Ovary (tissue), 7 donors: ENCODE measurements at regions not wholly inside any gene's neighbourhood (a gene's known extent, or its start where the extent isn't known, plus 50 kb on each side); places are given as distances from the start of the nearest gene placed in this dataset.

Source experiments
- DNase-seq, 5 donors: peaks; one replicate each; pipeline ENCODE4 v3.0.0-alpha.2; 2019 to 2020
- H3K27ac ChIP-seq, 2 donors: fragments of 200-600 bp; one replicate each; pipeline versions ENCODE4 v1.5.1 to v1.8.0; 2019 to 2022
- H3K27me3 ChIP-seq: fragments of 200-600 bp; one replicate; pipeline ENCODE4 v1.8.0; 2022
- H3K36me3 ChIP-seq: fragments of 200-600 bp; sonication (generic); one replicate; pipeline ENCODE4 v1.5.1; 2019
- H3K4me1 ChIP-seq: one replicate; pipeline ENCODE4 v1.8.1; 2013; ENCODE audit warnings: mild to moderate bottlenecking, moderate library complexity; ENCODE audit not compliant: insufficient read depth
- H3K4me3 ChIP-seq: fragments of 200-600 bp; sonication (generic); one replicate; pipeline ENCODE4 v1.5.1; 2017
- H3K9me3 ChIP-seq, 2 donors: fragments of 200-600 bp in 1 of 2; sonication (generic) in 1 of 2; one replicate each; pipeline versions ENCODE4 v1.5.1 to v1.8.1; 2013 to 2019; ENCODE audit warnings: mild to moderate bottlenecking in 1 of 2, moderate library complexity in 1 of 2
- CTCF ChIP-seq, 3 donors: fragments of 450-650 bp in 2 of 3; fragments of 200-600 bp in 1 of 3; IDR thresholded peaks; one replicate each; pipeline versions ENCODE4 v1.5.1 to v1.8.0; 2016 to 2022; ENCODE audit warnings: antibody characterized with exemption in 3 of 3, mild to moderate bottlenecking in 1 of 3
- EP300 ChIP-seq: sonication (generic); formaldehyde crosslinking; IDR thresholded peaks from one replicate; pipeline ENCODE4 v1.6.1; 2017; ENCODE audit warnings: antibody characterized with exemption
- POLR2A ChIP-seq: fragments of 450-650 bp; IDR thresholded peaks from one replicate; pipeline ENCODE4 v1.6.1; 2017; ENCODE audit warnings: antibody characterized with exemption, mild to moderate bottlenecking, moderate library complexity
- WGBS, 3 donors: extraction: QIAGEN DNeasy Blood & Tissue Kit in 1 of 3; methylation state at CpG; one replicate each; pipeline versions ENCODE4 v1.1.5 to v1.1.7; 2013 to 2017; 5-methylcytosine and 5-hydroxymethylcytosine counted together
- intact Hi-C, 4 donors: fragments of 100-400 bp; cut with DNase I; formaldehyde crosslinking; loops; one replicate each; pipeline versions ENCODE4 v1.11.0 to v1.15.1; 2022 to 2023
- donor health status: DM: no; HTN: no; CAD: no; lungs with moderate emphysema.
- donor health status: DM: no; HTN: no; CAD: no.
- donor health status: Bipolar disorder and iron deficiency.
- donor health status: DM: no; HTN: no; CAD: no.
- donor health status: DM: yes; HTN: yes; CAD: no.

GRCh38 chr2:201964631-201965206 lies 68.9 kb upstream of the FZD7 start:
- intact Hi-C loops, result no loop called here

GRCh38 chr2:201965550-201965949 lies 68.1 kb upstream of the FZD7 start:
- no peaks in the 10 kb centered on the region for H3K4me1 ChIP-seq
- no peak for DNase-seq
- intact Hi-C loops, result no loop called here
- TF ChIP-seq POLR2A, result no peak
- TF ChIP-seq EP300, result no peak
- no peak for TF ChIP-seq CTCF (IDR thresholded peaks at IDR 0.05)
- H3K9me3 ChIP-seq, result no peaks in the 10 kb centered on the region
- H3K27ac ChIP-seq, result no peak overlapping the region
- H3K27me3 ChIP-seq, result no peaks in the 10 kb centered on the region
- WGBS, 3 donors, result 81 to 92% (median 82%) methylated on average over 3 of the region's 3 CpGs
- H3K36me3 ChIP-seq, result no peaks in the 10 kb centered on the region
- H3K4me3 ChIP-seq, result no peak overlapping the region

More at GRCh38 chr2:201964631-201965206, 68.9 kb upstream of the FZD7 start:
- Histone ChIP-seq H3K36me3 (no peaks in the 10 kb centered on the region), H3K9me3 (no peaks in the 10 kb centered on the region), H3K27ac (no peak overlapping the region), H3K4me3 (no peak overlapping the region), H3K4me1 (no peaks in the 10 kb centered on the region), H3K27me3 (no peaks in the 10 kb centered on the region)
- DNase-seq, result no peak
- 84 to 86% (median 86%) methylated on average over 7 of the region's 7 CpGs for WGBS, 3 donors
- no peak for TF ChIP-seq EP300
- TF ChIP-seq POLR2A, result no peak
- TF ChIP-seq CTCF (IDR thresholded peaks at IDR 0.05), result no peak

- no peaks in the 10 kb centered on the region for H3K27me3 ChIP-seq
- DNase-seq, result no peak
- no peak overlapping the region for H3K27ac ChIP-seq
- 73 to 75% (median 75%) methylated on average over 18 of the region's 18 CpGs for WGBS, 3 donors
- TF ChIP-seq EP300 (no peak), POLR2A (no peak), CTCF (IDR thresholded peaks at IDR 0.05) (no peak)
- no peaks in the 10 kb centered on the region for H3K36me3 ChIP-seq
- H3K4me3 ChIP-seq, result no peak overlapping the region
- no peaks in the 10 kb centered on the region for H3K9me3 ChIP-seq
- intact Hi-C loops, result no loop called here
- H3K4me1 ChIP-seq, result no peaks in the 10 kb centered on the region
Measured at GRCh38 chr2:201966691-201967438, 66.8 kb upstream of the FZD7 start.

- 90 to 95% (median 90%) methylated on average over 6 of the region's 6 CpGs for WGBS, 3 donors
- intact Hi-C loops, result no loop called here
Measured at GRCh38 chr2:201968050-201968449, 65.6 kb upstream of the FZD7 start.

More at GRCh38 chr2:201968050-201968449, 65.6 kb upstream of the FZD7 start:
- H3K27ac ChIP-seq, result no peak overlapping the region
- H3K9me3 ChIP-seq, result no peaks in the 10 kb centered on the region
- no peak overlapping the region for H3K4me3 ChIP-seq
- H3K27me3 ChIP-seq, result no peaks in the 10 kb centered on the region
- DNase-seq, result no peak
- no peaks in the 10 kb centered on the region for H3K4me1 ChIP-seq
- no peaks in the 10 kb centered on the region for H3K36me3 ChIP-seq
- no peak for TF ChIP-seq POLR2A
- no peak for TF ChIP-seq CTCF (IDR thresholded peaks at IDR 0.05)
